Kasumi-1 (cell line): ENCODE measurements at regions not wholly inside any gene's neighbourhood (a gene's known extent, or its start where the extent isn't known, plus 50 kb on each side); places are given as distances from the start of the nearest gene placed in this dataset.
A peak's percentile ranks its signal among the peaks of the same experiment; 100 is the strongest.
"Not testable (repeated sequence)": the region's sequence is repeated elsewhere in the genome, so short reads cannot be mapped to it uniquely, and the experiment has no call there.

ENCODE experiments used
- DNase-seq, 2 experiments: peaks; one replicate each; lab custom pipeline; 2025; lab: John Stamatoyannopoulos, UW

DNA sequence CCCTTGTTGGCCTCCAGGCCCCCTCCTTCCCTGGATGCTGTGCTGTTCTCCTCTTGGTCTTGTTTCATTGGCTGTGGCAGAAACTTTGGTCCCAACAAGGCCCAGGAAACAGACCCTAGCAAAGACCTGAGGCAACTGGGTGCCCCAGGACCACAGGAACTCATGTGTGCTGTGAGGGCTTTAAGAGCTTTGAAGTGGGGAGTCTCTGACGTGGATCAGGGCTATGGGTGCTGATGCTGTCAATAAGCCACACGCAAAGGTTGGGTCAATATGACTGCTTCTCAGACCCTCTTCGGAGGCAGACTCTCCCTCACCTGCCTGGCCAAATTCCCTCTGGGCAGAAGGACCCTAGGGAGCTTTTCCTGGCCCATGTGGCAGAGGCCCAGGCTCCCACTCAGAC is 91.5 kb upstream of the MLN start:
- no peak for DNase-seq

DNA sequence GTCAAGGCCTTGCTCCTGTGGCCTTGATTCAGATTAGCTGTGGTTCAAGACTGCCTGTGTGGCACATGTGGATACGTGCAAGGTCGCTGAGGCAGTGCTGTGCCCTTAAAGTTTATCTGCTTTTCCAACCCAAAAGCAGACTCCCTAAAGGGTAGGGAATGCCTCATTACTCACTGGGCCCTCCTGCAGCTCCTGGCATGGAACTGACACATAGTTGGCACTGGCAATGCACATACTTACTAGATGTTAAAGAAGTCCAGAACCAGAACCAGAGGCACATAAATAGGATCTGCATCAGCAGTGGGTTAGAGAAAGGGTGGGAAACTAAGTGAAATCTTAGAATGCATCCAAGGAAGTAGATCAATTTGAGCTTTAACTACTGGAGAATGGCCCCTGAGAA is 90.6 kb upstream of the MLN start:
- no peak for DNase-seq

DNA sequence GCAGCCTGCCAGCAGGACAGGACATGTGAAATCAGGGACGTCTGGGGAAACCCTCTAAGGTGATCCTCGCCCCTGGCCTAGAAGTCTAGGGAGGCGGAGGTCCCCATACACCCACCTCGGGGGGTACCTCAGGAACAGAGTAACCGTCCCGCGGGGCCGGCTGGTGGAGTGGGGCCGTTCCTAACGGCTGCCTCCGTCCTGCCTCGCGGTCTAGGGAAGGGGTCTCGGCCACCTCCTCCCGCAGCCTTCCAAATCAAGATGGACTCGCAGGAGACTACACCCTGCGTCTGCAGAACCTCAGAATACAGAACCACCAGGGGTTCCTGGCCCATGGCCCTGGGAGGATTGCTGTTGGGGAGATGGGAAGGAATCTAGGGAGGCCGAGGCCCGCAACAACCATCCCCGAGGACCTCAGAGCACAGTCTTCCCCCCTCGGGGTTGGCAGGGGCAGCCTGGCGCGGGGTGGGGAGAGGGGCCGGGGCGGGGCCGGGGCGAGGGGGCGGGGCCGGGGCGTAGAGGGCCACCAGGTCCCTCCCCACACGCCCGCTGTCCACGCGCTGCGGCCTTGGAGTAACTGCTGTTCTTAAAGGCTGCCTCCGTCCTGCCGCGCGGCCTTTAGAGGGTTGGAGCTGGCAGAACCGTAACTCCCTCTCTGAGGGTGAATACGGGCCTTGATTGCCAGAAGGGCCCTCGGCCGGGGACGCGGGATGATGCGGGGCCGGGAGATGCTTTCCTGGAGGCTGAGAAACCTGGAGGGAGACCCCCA is 89.0 kb upstream of the MLN start:
- no peak for DNase-seq

DNA sequence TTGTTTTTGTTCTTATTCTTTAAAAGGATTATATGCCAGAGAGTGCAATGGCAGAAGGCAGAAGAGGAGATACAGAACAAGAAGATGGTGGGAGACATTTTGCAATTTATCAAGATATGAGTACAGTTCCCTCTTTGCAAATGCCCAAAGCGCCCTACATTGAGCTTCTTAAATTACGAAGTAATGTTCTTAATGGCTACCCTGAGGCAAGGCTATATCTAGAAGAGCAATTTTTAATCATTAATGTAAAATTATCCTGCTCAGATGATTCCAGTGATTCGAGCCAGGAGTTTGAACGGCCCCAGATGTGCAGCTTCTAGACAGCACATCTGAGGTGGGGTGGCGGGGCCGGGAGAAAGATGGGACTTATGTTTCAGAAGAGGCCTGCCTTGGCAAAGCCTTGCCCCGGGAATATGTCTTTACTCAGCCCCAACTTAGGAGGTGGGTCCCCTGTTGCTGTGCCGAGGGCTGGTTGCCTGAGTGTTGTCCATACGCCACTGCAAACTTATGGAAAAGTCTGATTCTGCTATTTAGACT is 84.9 kb upstream of the MLN start:
- DNase-seq = no peak

DNA sequence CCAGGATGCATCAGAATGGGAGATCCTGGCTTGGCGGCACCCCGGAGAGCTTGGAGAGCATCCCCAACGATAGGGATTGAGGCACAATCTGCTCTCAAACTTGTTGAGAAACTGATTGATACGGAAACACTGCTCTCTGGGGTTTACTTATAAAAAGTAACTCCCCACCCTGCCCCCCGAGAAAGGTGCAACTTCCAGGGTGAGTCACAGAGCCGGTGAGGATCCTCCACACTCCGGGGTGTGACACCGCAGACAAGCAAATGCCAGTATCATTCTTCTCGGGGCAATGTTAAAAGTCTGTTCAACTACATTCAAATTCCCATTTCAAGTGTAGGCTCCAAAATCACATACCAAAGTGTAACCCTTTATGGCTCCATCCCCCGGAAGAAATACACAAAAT is 84.4 kb upstream of the MLN start:
- DNase-seq = no peak

DNA sequence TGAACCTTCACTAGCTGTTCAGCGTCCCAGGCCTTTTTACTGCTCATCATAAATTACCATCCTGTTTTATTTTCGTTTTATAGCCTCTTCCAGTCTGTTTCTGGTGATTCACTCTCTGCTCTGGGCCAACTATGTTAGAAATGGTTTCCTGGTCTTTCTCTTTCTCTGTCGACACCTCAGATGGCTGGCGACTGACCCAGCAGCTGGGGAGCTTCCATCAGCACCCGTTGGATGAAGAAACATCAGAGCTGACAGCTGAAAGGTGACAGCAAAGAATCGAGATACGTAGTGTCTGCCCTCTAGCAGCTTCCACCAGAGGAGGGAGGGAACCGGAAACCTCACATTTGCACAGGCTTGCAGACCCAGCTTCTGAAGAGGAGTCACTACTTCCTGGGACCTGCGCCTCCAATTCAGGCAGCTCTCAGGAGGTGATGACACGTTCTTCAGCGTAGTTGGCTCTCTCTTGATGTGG is 82.9 kb upstream of the MLN start:
- peak in 1 of 2 experiments; percentile 12 for DNase-seq

DNA sequence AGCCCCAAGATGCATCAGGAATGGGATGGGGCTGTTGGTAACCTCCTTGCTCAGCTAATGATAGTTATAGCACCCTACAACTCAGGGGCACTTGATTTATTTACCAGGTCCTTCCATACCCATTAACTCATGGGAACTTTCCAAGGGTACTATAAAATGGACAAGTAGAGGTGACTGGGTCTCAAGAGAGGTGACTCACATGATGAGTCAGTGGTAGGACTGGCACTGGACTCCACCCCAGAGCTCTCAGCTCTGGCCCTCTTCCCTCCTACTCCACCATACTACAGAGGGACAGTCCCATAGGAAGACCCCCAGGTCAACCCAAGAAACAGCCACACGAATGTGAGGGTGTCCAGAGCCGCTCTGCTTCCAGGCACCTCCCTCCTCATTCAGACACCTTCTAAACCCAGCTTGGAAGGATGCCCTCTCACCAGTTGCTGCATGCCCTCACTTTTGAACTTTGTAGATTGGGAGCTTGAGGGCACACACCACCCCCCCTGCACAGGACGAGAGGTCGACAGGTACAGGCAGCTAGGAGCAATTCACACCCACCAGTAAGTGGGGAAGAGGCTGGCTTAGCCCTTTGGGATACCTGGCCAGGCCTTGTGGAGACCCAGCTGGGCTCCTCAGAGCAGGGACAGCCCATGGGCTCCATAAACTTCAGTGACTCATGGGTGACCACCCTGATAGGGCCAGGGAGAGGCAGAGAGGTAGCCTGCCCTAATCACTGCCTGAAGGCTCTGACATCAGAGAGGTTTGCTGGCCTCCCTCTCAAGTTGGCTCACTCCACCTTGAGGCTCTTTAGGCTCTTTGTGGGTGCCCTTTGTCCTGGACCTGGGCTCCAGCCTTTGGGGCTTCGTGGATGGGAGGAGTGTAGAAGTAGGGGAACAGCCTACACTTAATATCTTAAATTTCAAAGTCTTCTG is 81.6 kb upstream of the MLN start:
- DNase-seq = no peak

DNA sequence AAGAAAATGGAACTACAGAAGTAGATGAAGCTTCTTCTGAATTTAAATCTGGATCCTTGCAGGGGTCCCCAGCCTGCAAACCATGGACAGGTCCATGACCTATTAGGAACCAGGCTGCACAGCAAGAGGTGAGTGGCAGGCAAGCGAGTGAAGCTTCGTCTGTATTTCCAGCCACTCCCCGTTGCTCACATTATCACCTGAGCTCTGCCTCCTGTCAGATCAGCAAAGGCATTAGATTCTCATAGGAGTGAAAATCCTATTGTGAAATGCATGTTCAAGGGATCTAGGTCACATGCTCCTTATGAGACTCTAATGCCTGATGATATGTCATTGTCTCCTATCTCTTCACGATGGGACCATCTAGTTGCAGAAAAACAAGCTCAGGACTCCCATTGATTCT is 79.8 kb upstream of the MLN start:
- DNase-seq = not testable (repeated sequence)

DNA sequence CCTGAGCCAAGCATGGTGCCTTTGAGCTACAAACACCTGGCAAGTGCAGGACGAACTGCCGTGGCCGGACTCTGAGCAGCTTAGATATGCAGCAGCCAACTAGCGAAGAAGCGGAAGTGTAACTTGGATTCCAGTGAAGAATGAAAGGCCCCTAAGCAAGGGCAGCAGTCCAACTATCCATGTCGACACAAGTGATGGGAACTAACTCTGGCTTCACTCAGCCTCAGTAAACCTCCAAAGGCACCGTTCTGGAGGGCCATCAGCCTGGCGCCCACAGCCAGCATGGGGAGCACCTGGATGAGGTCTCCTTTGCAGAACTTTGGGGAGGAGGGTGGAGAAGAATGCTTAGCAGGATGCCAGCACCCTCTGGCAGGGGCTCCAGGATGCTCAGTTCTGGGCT is 78.4 kb upstream of the MLN start:
- DNase-seq = no peak

DNA sequence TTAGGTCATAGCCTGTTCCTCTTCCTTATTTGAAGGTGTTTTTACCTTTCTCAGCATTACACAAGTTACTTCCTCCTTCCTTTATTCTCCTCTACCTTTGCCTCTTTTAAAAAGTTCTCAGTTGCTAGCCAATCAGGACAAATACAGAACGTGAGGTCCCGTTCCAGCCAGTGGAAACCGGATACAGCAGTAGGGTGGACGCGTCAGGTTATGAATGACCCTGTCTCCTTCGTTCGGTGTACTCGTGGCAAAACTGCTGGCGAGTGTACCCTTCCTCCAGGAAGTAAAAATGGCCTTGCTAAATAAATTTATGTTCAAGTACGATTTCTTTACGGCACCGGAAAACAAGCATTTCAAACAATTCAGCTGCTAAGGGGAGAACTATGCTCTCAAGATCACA is 77.0 kb upstream of the MLN start:
- DNase-seq = no peak

DNA sequence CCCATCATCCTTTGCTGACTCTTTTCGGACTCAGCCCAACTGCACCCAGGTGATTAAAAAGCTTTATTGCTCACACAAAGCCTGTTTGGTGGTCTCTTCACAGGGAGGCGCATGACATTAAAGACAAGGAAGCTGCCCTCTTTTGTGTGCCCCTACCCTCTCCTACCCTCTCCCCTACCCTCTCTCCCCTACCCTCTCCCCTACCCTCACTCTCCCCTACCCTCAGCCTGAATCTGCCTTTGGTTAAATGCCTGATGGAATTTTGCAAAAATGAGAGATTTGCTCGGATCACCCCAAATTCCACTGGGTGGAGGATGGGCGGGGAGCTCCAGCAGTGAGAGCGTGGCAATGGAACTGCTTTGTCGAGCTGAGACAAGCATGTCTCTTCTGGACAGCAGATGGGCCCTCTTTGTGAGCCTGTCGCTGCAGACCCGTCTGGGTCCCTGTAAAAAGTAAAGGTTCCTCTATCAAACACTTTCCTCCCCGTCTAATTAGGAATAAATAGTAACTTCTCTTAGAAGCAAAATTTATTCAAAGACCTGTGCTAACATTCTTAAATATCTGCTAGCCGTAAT is 76.4 kb upstream of the MLN start:
- no peak for DNase-seq

DNA sequence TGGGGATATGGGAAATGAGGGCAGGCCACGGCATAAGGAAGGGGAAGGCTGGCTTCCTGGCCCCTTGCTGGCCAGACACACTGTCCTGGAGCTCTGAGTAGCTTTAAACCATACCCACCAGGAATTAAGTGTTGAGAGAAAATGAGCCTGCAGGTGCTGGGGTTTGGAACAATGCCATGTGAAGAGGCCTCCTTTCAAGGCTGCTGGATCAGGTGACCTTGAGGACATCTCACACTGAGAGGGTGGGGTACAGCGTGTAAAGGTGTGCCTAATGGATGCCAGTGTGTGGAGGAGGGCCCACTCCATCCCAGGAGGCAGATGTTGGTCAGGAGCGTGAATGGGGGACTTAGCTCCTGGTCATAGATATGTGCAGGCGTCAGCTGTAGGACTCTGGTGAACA is 74.8 kb upstream of the MLN start:
- no peak for DNase-seq

DNA sequence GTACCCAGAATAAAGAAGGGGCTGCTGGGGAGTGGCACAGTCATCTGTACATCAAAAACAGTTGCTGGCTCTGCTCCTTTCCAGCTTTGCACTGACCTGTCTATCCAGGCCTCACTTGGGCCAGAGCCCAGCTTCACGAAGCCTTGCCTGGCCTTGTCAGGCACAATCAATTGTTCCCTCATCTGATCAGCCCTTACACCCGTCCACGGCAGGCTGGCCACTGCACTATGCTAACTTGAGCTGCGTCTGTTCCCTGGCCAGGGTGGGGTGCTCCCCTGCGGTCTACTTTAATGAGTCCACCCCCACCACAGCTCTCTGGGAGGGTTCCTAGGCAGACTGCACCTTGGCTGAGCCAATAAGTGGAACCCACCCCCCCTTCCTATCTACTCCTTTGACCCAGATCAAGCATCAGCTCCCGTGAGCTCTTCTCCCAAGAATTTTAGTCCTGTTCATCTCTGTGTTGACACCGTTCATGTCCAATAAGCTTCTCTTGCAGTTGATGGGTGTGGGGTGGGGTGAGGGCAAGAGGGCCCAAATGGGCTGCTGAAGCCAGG is 74.3 kb upstream of the MLN start:
- no peak for DNase-seq

DNA sequence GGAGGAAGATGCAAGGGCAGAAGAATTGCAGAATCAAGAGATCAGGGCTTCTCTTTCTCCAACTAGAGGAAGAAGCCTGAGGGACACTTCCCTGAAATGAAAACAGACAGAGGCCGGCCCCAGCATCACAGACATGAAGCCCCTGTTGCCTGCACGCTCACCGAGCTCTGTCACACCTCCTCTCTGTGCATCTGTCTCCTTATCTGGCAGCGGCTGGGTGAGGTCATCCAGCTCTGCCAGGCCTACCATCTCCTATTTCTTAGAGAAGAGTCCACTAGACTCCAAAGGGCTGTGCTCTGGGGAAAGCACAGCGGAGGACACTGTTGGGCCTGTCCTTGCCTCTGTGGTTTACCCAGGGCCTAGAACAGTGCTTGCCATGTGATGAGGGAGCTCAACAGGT is 71.9 kb upstream of the MLN start:
- no peak for DNase-seq

DNA sequence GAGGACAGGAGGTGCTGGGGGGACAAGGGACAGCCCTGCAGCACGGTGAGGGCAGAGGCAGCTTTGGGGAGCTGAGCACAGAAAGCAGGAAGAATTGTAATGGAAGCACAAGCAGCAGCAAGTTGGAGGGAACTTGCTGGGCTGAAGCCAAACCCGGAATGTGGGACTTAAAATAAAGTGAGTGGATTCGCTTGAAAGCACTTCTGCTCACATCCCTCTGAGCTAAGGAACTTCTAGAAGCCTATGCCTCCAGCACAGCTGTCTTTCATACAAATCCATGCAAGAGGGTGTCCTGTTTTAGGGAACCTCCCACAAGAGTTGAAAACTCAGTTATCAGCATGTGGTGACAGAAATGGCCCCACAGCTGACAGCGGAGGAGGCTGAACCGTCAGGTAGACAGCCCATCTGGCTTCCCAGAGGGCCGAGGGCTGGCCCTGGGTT is 71.4 kb upstream of the MLN start:
- no peak for DNase-seq

DNA sequence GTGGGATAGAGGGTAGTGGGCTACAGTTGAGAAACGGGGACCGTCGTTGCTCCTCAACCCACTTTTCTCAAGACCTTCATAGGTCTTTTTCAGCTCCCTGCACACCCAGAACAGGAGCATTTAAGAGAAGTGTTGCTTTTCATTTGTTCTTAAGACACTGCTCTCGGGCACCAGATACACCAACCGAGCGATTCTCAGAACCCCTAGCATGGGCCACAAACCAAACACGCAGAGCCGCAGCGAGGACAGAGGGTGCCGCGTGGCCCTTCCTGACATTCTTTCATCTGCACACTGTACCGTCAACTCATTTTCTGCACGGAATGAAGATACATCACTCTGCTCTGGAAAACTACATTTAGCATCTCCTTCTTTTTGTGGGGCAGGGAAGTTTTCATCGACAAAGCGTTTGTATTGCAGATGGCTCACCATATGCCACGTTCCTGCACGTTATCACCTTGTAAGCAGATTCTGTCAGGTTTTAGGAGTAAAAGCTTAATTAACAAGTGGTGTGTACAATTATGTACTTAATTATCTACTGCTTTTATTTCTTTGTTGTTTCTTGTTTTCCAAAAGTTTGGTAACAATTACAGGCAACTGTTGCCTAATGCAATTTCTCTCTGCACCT is 70.4 kb upstream of the MLN start:
- no peak for DNase-seq

DNA sequence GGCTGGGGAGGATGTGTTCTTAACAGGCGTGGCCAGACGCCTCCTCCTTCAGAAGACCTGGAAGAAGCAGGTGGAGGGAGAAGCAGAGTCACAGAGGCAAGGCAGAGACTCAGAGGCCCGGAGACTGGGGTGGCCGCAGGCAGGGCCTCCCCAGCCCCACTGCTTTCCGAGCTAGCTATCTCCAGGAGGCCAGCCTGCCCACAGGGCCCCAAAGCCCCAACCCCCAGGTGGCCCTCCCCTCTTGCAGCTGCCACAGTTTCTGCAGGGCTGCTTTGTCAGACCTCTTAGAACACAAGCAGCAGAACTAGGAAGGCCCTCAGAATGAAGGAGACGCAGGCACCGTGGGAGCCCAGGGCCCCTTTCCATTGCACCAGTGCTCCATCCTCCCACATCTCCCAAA is 69.0 kb upstream of the MLN start:
- no peak for DNase-seq

DNA sequence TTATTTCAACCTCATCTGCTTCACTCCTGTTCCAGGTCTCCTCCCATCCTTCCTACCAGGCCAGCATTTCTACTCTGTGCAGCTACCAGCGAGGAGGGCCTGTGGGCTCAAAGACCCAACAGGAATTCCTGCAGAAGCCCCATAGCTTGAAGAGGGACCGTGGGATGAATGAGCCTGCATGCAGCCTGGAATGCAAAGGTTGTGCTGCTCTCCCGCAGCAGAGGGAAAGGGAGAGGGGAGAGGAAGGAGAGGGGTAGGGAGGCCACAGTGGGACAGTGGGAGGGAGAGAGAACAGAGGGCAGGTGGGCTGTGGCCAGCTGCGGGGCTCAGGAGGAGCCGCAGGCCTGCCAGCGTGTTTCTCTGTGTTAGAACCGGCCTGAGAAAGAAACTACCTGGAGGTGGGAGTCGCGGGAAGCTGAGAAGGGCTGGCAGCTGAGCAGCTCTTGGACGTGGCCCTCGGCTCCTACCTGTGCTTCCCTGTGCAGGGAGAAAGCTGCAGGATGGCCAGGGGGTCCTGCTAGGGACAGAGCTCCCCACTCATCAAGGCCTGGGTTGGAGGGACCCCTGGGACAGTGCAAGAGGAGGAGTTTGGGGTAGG is 66.1 kb upstream of the MLN start:
- no peak for DNase-seq

DNA sequence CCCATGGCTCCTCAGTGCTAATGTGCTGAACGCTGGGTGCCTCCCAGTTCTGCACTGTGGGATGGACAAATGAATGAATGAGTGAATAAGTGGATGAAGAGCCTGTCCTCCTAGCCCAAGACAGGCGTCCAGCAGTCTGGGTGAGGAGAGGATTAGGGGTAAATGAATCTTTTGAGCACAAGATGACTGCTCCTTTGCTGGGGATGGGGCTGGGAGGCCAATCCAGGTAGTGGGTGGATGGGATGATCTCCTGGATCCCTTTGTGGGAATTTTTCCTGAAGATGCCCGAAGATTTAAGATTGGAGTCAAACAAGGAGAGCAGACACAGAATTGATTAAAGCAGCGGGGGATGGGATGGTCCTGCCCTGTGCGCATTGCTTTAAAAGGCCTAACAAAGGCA is 65.3 kb upstream of the MLN start:
- DNase-seq = no peak

DNA sequence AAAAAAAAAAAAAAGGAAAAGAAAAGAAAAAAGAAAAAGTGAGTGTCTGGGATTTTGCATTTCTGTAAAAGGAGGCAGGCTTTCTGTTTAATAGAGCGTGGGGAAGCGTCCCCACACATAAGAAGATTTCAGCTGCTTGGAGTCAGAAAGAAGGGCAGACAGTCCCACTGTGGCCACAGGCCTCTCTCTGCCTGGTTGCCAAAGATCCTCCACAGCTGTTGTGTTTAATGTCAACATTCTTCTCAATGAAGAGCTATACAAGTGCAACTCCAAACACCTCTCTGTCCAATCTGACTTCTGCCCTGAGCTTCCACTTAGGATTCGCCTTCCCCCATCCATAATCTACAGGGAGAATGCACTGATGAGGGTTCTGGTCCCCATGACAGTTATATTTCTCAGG is 64.3 kb upstream of the MLN start:
- no peak for DNase-seq

DNA sequence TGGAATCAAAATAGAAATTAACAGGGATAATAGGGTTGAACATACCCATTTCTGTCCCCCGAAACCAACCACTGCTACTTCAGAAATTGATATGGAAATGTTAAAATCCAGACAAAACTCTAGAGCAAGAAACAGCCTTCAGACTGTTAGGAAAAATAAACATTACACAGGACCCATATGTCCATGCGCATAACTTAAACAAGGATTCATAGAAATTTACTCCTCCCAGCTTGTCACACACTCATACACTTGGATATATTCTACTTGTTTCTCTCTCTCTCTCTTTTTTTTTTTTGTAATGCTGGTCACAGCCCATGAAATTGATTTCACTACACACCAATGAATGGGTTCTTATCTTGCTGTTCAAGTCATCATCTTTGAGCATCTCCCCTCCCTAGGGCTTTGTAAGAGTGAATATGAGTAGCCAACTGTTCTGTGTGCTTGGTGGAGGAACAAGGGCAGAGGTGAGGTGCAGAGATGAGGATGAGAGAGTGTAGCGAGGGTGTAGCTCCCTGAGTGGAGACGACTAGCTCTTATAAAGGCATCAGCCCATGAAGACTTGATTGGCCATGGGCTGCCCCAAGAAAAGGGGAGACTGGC is 61.8 kb upstream of the MLN start:
- DNase-seq = no peak
